SK-N-SH treated with all-trans-retinoic acid at 6 μM for 48 hours (cell line): ENCODE measurements at regions not wholly inside any gene's neighbourhood (a gene's known extent, or its start where the extent isn't known, plus 50 kb on each side); places are given as distances from the start of the nearest gene placed in this dataset.

Experiments
- ARNTL ChIP-seq: fragments of 450-650 bp; formaldehyde crosslinking; IDR thresholded peaks from 2 replicates; pipeline ENCODE4 v1.5.0; 2020; ENCODE audit warnings: low read depth, mild to moderate bottlenecking, moderate library complexity, borderline replicate concordance
- CREB5 ChIP-seq: fragments of 250-450 bp; sonication (Bioruptor Pico); IDR thresholded peaks from 2 replicates; pipeline ENCODE4 v1.5.1; 2020; ENCODE audit warnings: low read depth, mild to moderate bottlenecking, moderate library complexity
- CSRNP3 ChIP-seq: fragments of 250-450 bp; sonication (Bioruptor Pico); IDR thresholded peaks from 2 replicates; pipeline ENCODE4 v1.5.1; 2021; ENCODE audit warnings: mild to moderate bottlenecking, moderate library complexity
- ESRRG ChIP-seq: fragments of 250-450 bp; sonication (Bioruptor Pico); IDR thresholded peaks from 2 replicates; pipeline ENCODE4 v1.6.1; 2021; ENCODE audit warnings: mild to moderate bottlenecking
- PATZ1 ChIP-seq: fragments of 250-450 bp; sonication (Bioruptor Pico); IDR thresholded peaks from 2 replicates; pipeline ENCODE4 v1.8.0; 2020; ENCODE audit warnings: mild to moderate bottlenecking, moderate library complexity, borderline replicate concordance
- POU6F1 ChIP-seq: fragments of 250-450 bp; sonication (Bioruptor Pico); IDR thresholded peaks from 2 replicates; pipeline ENCODE4 v1.8.0; 2021; ENCODE audit warnings: low read depth, mild to moderate bottlenecking, moderate library complexity, borderline replicate concordance
- TCF4 ChIP-seq: fragments of 250-450 bp; sonication (Bioruptor Pico); IDR thresholded peaks from 2 replicates; pipeline ENCODE4 v1.8.0; 2021; ENCODE audit warnings: mild to moderate bottlenecking, moderate library complexity, borderline replicate concordance
- TOX ChIP-seq: fragments of 250-450 bp; sonication (Bioruptor Pico); IDR thresholded peaks from 2 replicates; pipeline ENCODE4 v1.8.0; 2021; ENCODE audit warnings: mild to moderate bottlenecking, moderate library complexity, borderline replicate concordance
- ZC3H10 ChIP-seq: fragments of 250-450 bp; sonication (Bioruptor Pico); IDR thresholded peaks from 2 replicates; pipeline ENCODE4 v1.5.1; 2021; ENCODE audit warnings: mild to moderate bottlenecking, moderate library complexity
- ZFP3 ChIP-seq: fragments of 250-450 bp; sonication (Bioruptor Pico); IDR thresholded peaks from 2 replicates; pipeline ENCODE4 v1.5.0; 2020; ENCODE audit warnings: mild to moderate bottlenecking, moderate library complexity
- ZFP30 ChIP-seq: fragments of 450-650 bp; formaldehyde crosslinking; IDR thresholded peaks from 2 replicates; pipeline ENCODE4 v1.5.0; 2022; ENCODE audit warnings: mild to moderate bottlenecking, moderate library complexity
- ZNF8 ChIP-seq: fragments of 450-650 bp; formaldehyde crosslinking; IDR thresholded peaks from 2 replicates; pipeline ENCODE4 v1.5.0; 2020; ENCODE audit warnings: mild to moderate bottlenecking, moderate library complexity
- TF ChIP-seq, protein P1 (sequence below): fragments of 250-450 bp; sonication (Bioruptor Pico); IDR thresholded peaks from 2 replicates; pipeline ENCODE4 v1.5.0; 2020; ENCODE audit warnings: mild to moderate bottlenecking, moderate library complexity

GRCh38 chr15:69810431-69811354 is 287.0 kb downstream of the TLE3 start:
- TF ChIP-seq TCF4 (CRISPR knock-in tag) (no peak), ZC3H10 (CRISPR knock-in tag) (no peak), ZFP3 (no peak), POU6F1 (CRISPR knock-in tag) (no peak), CSRNP3 (CRISPR knock-in tag) (no peak), PATZ1 (CRISPR knock-in tag) (no peak), ZFP30 (no peak), ESRRG (no peak), CREB5 (no peak), ARNTL (no peak), TOX (CRISPR knock-in tag) (no peak), ZNF8 (CRISPR knock-in tag) (no peak)
- TF ChIP-seq, protein P1, sequence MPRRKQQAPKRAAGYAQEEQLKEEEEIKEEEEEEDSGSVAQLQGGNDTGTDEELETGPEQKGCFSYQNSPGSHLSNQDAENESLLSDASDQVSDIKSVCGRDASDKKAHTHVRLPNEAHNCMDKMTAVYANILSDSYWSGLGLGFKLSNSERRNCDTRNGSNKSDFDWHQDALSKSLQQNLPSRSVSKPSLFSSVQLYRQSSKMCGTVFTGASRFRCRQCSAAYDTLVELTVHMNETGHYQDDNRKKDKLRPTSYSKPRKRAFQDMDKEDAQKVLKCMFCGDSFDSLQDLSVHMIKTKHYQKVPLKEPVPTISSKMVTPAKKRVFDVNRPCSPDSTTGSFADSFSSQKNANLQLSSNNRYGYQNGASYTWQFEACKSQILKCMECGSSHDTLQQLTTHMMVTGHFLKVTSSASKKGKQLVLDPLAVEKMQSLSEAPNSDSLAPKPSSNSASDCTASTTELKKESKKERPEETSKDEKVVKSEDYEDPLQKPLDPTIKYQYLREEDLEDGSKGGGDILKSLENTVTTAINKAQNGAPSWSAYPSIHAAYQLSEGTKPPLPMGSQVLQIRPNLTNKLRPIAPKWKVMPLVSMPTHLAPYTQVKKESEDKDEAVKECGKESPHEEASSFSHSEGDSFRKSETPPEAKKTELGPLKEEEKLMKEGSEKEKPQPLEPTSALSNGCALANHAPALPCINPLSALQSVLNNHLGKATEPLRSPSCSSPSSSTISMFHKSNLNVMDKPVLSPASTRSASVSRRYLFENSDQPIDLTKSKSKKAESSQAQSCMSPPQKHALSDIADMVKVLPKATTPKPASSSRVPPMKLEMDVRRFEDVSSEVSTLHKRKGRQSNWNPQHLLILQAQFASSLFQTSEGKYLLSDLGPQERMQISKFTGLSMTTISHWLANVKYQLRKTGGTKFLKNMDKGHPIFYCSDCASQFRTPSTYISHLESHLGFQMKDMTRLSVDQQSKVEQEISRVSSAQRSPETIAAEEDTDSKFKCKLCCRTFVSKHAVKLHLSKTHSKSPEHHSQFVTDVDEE (CRISPR knock-in tag), result no peak
